ENCODE measurements at regions not wholly inside any gene's neighbourhood (a gene's known extent, or its start where the extent isn't known, plus 50 kb on each side); places are given as distances from the start of the nearest gene placed in this dataset.

DNA sequence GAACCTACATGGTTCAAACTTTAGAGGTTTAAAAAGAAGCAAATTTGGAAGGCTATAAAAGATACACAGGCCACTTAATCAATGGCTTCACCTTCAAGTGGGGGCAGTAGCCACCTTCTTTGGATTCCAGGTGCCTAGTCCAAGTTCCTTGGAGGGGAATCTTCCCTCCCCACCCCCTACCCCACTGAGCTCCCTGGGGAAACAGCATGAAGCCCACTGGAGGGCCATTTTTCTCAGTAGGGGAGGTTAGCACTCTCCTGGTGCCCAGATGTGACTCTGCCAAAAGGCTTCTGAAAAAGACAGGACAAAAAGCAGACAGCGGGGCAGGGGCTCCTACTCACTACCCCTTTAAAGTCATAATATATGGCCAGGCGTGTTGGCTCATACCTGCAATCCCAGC is 93.9 kb downstream of the KCTD15 start:
- 90 to 96% (median 91%) methylated on average over 2 of the region's 2 CpGs for WGBS, 4 donors
- TF ChIP-seq, protein P1, sequence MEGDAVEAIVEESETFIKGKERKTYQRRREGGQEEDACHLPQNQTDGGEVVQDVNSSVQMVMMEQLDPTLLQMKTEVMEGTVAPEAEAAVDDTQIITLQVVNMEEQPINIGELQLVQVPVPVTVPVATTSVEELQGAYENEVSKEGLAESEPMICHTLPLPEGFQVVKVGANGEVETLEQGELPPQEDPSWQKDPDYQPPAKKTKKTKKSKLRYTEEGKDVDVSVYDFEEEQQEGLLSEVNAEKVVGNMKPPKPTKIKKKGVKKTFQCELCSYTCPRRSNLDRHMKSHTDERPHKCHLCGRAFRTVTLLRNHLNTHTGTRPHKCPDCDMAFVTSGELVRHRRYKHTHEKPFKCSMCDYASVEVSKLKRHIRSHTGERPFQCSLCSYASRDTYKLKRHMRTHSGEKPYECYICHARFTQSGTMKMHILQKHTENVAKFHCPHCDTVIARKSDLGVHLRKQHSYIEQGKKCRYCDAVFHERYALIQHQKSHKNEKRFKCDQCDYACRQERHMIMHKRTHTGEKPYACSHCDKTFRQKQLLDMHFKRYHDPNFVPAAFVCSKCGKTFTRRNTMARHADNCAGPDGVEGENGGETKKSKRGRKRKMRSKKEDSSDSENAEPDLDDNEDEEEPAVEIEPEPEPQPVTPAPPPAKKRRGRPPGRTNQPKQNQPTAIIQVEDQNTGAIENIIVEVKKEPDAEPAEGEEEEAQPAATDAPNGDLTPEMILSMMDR (IDR thresholded peaks at IDR 0.05) = no peak
- TF ChIP-seq POLR2A (IDR thresholded peaks at IDR 0.05) = no peak
- Histone ChIP-seq H3K9me3 (no peaks in the 10 kb centered on the region), H3K27ac (no peak overlapping the region), H3K27me3 (no peaks in the 10 kb centered on the region), H3K36me3 (no peaks in the 10 kb centered on the region), H3K4me3 (no peak overlapping the region), H3K4me1 (no peaks in the 10 kb centered on the region)
- intact Hi-C loops (cut with DNase I) = no loop called here
- DNase-seq (no peak), ATAC-seq (no peak)

DNA sequence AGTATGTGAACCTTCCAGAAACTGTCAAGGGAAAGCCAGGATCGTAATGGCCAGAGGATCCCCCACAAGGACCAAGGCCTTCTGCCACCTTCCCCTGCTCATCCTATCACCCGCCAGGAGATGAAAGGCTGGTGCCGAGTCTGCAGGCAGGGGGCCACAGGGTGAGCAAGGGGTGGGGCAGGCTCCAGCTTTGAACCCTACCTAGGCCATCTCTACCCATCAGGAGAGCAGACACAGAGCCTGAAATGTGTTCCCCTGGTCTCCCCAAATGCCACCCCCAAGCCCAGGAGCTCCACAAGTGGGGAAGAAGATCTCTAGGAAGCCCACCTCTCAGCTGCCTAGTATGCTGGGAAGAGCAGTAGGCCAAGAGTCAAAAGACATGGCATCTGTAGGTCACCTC is 95.1 kb downstream of the KCTD15 start:
- H3K4me3 ChIP-seq = no peak overlapping the region
- 79 to 87% (median 85%) methylated on average over 3 of the region's 3 CpGs for WGBS, 4 donors
- TF ChIP-seq POLR2A (IDR thresholded peaks at IDR 0.05) = no peak
- TF ChIP-seq, protein P1 (IDR thresholded peaks at IDR 0.05) = no peak
- H3K27me3 ChIP-seq = no peaks in the 10 kb centered on the region
- H3K27ac ChIP-seq = no peak overlapping the region
- no peaks in the 10 kb centered on the region for H3K4me1 ChIP-seq
- no peak for ATAC-seq
- intact Hi-C loops (cut with DNase I) = no loop called here
- H3K9me3 ChIP-seq = peaks cover 0 to under 1% (median 0%) of the 10 kb centered on the region in 12 donors
- no peaks in the 10 kb centered on the region for H3K36me3 ChIP-seq
- DNase-seq = no peak

DNA sequence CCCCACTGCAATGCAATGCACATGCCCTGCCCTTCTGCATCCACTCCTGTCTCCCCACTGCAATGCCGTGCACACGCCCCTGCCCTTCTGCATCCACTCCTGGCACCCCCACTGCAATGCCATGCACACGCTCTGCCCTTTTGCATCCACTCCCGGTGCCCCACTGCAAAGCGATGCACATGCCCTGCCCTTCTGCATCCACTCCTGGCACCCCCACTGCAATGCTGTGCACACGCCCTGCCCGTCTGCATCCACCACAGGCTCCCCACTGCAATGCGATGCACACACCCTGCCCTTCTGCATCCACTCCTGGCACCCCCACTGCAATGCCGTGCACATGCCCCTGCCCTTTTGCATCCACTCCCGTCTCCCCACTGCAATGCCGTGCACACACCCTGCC is 98.1 kb downstream of the KCTD15 start:
- 77 to 85% (median 80%) methylated on average over 11 of the region's 11 CpGs for WGBS, 4 donors
- H3K4me1 ChIP-seq = no peaks in the 10 kb centered on the region
- intact Hi-C loops (cut with DNase I) = no loop called here
- no peak for ATAC-seq
- DNase-seq = no peak
- H3K27ac ChIP-seq = no peak overlapping the region
- TF ChIP-seq, protein P1 (IDR thresholded peaks at IDR 0.05) = no peak
- no peak for TF ChIP-seq POLR2A (IDR thresholded peaks at IDR 0.05)
- no peak overlapping the region for H3K4me3 ChIP-seq
- H3K27me3 ChIP-seq = no peaks in the 10 kb centered on the region
- no peaks in the 10 kb centered on the region for H3K36me3 ChIP-seq
- H3K9me3 ChIP-seq = peaks cover 0 to 23% (median 13%) of the 10 kb centered on the region in 12 donors

DNA sequence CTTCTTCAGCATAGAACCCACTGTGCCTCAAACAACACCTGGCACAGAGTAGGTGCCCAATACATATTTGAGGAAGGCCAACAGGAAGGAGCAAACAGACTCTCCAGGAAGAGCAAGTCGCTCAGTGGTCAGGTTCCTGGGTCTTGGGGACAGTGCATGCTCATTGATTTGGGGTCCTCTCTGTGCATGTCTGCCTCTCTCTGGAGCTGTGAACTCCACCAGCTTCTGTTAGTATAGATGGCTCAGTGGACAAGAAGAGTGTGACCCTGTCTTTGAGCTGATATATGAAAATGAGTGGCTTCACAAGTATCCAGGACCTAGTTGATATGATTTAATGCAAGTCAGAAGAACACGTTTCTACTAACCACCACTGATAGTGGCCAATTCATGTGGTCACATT is 98.7 kb downstream of the KCTD15 start:
- DNase-seq (no peak), ATAC-seq (no peak)
- H3K9me3 ChIP-seq = peaks cover 0 to 23% (median 13%) of the 10 kb centered on the region in 12 donors
- H3K4me1 ChIP-seq = no peaks in the 10 kb centered on the region
- 68 to 77% (median 73%) methylated on average over 2 of the region's 2 CpGs for WGBS, 4 donors
- no peaks in the 10 kb centered on the region for H3K27me3 ChIP-seq
- H3K36me3 ChIP-seq = no peaks in the 10 kb centered on the region
- H3K27ac ChIP-seq = no peak overlapping the region
- intact Hi-C loops (cut with DNase I) = no loop called here
- TF ChIP-seq POLR2A (IDR thresholded peaks at IDR 0.05) = no peak
- TF ChIP-seq, protein P1 (IDR thresholded peaks at IDR 0.05) = no peak
- no peak overlapping the region for H3K4me3 ChIP-seq
